GM12872 (cell line): ENCODE measurements at regions not wholly inside any gene's neighbourhood (a gene's known extent, or its start where the extent isn't known, plus 50 kb on each side); places are given as distances from the start of the nearest gene placed in this dataset.

ENCODE experiments used
- CTCF ChIP-seq: IDR thresholded peaks from 3 replicates; pipeline ENCODE4 v1.5.1; 2011; ENCODE audit warnings: low read depth, mild to moderate bottlenecking, low read length, moderate library complexity; ENCODE audit not compliant: insufficient read depth

GRCh38 chr9:3773362-3774060, 247.7 kb upstream of the RFX3 start:
- TF ChIP-seq CTCF, result no peak

DNA sequence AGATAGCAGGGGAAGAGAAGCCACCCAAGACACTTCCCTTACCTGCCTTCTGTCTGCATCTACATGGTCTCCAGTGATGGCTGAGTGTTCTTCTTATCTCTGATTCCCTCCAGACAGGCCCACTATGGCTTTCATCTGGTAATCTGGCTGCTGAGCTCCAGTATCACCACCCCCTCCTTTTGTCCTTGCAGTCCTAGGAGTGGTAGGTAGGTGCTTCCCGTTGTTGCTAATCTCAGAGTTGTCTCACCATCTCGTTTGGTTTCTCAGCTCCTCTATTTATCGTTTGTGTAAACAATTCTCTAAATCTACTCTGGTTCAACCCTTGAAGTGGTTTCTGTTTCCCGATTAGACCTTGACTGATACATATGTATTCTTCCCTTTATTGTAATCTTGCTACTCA, 243.8 kb upstream of the RFX3 start:
- TF ChIP-seq CTCF, result no peak

DNA sequence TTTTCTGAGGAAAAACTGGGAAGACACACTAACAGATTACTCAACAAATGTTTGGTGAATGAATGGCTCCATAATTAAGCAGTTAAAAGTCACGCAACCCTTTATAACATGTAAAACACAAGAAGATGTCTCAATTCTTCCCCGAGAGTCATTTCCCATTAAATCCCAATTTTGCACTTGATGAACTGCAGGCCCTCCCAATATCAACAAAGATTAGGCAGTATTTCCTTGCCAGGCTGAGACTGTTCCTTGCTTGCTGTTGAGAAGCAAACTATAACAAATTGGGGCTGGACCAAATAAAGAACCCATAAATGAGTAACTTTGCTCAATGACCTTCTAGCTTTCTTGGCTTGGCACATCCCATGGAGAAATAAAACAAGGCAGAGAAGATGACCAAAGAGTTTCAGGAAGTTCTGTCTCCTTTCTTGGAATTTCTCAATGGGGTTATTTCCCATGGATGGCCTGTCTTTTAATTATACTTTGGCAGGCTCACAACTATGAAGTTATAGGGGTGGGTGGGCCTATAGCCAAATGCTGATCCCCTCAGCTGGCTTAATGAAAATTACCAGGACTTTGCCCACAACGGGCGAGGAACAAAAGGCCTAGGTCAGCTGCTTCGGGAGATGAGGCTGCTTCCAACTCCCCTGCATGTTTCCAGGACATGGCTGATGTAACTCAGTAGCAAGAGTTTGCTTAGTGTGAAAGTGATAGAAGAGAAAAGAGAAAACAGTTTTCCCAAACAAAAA, 243.1 kb upstream of the RFX3 start:
- no peak for TF ChIP-seq CTCF

DNA sequence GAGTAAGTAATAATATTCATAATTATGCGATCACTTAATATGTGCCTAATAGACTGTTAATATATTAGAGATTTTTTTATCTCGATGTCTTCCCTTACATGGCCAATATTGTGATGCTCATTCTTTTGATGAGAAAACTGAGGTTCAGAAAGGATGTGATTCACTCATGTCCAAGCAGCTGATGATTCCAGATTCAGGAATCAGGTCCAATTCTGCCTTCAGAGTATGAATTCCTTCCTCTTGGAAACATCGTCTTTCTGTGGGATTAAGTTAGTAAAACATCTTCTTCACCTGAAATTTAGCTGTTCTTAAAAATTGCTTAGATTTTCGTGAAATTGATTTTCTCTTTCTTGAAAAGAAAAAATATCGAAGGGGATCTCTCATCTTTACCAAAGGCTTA, 242.5 kb upstream of the RFX3 start:
- no peak for TF ChIP-seq CTCF

GRCh38 chr9:3762076-3762475, 236.3 kb upstream of the RFX3 start:
- no peak for TF ChIP-seq CTCF

GRCh38 chr9:3760031-3760430, 234.2 kb upstream of the RFX3 start:
- no peak for TF ChIP-seq CTCF

DNA sequence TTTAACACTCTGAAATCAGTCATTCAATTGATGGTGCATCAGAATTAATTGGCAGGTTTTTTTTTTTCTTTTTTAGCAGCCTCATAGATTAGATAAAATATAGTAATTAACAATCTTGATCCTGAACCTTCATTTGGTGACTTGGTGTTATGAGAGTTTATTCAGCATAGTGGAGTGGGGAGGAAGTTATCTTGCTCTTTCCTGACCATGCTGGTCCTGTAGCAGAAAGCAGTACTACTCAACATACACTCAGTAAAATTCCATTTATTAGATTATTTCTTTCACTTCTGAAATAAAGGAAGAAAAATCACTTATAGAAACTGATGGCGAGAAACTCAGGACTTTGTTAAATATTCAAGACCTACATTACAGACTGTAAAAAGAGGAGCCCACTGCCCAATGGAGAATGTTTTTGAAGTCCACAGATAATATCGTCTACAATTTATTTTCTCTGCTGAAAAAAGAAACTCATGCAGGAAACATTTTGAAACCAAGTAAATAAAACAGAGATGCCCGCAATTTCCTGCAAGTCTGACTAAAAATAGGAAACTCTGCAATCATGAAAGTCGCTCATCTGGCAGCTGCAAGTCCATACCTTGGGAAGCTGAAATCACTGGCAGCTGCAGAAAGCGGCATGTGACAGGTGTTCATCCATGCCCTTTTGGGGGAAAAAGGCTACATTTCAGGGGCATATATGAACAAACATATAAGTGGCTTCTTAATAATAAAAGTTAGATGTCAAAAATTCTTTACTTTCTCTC, 233.2 kb upstream of the RFX3 start:
- no peak for TF ChIP-seq CTCF
